ENCODE measurements at regions not wholly inside any gene's neighbourhood (a gene's known extent, or its start where the extent isn't known, plus 50 kb on each side); places are given as distances from the start of the nearest gene placed in this dataset.

- H3K27me3 ChIP-seq: peaks cover 4% of the 10 kb centered on the region
- no peaks in the 10 kb centered on the region for H3K4me1 ChIP-seq
- no peaks in the 10 kb centered on the region for H3K36me3 ChIP-seq
- no peak overlapping the region for H3K27ac ChIP-seq
- no peaks in the 10 kb centered on the region for H3K9me3 ChIP-seq
- DNase-seq (ENCODE audit: low spot score in 2 of 2): no peak
- no peak overlapping the region for H3K4me3 ChIP-seq
- WGBS: 93% methylated on average over 7 of the region's 7 CpGs
- TF ChIP-seq EP300 (IDR thresholded peaks at IDR 0.05): no peak
- no peak for TF ChIP-seq POLR2A (IDR thresholded peaks at IDR 0.05)
- no peak for TF ChIP-seq CTCF (IDR thresholded peaks at IDR 0.05)
- TF ChIP-seq POLR2AphosphoS5 (IDR thresholded peaks at IDR 0.05): no peak
These were observed 151.3 kb upstream of the THUMPD2 start for GRCh38 chr2:39930175-39930917.

- no peak for DNase-seq (ENCODE audit: low spot score in 2 of 2)
- H3K27me3 ChIP-seq: peaks cover 4% of the 10 kb centered on the region
- H3K9me3 ChIP-seq: no peaks in the 10 kb centered on the region
- no peak overlapping the region for H3K27ac ChIP-seq
- TF ChIP-seq POLR2AphosphoS5 (IDR thresholded peaks at IDR 0.05) (no peak), POLR2A (IDR thresholded peaks at IDR 0.05) (no peak), CTCF (IDR thresholded peaks at IDR 0.05) (no peak), EP300 (IDR thresholded peaks at IDR 0.05) (no peak)
- no peak overlapping the region for H3K4me3 ChIP-seq
- H3K4me1 ChIP-seq: no peaks in the 10 kb centered on the region
- WGBS: 93% methylated on average over 2 of the region's 2 CpGs
- no peaks in the 10 kb centered on the region for H3K36me3 ChIP-seq
These were observed 150.5 kb upstream of the THUMPD2 start for GRCh38 chr2:39929531-39929930.

- Histone ChIP-seq H3K9me3 (no peaks in the 10 kb centered on the region), H3K36me3 (no peaks in the 10 kb centered on the region), H3K4me1 (no peaks in the 10 kb centered on the region), H3K27me3 (peaks cover 4% of the 10 kb centered on the region), H3K4me3 (no peak overlapping the region), H3K27ac (no peak overlapping the region)
- no peak for TF ChIP-seq EP300 (IDR thresholded peaks at IDR 0.05)
- TF ChIP-seq POLR2AphosphoS5 (IDR thresholded peaks at IDR 0.05): no peak
- 95% methylated on average over 3 of the region's 3 CpGs for WGBS
- no peak for DNase-seq (ENCODE audit: low spot score in 2 of 2)
These were observed 146.3 kb upstream of the THUMPD2 start for GRCh38 chr2:39925312-39925711.

- no peak for DNase-seq (ENCODE audit: low spot score in 2 of 2)
- no peak overlapping the region for H3K27ac ChIP-seq
- H3K9me3 ChIP-seq: no peaks in the 10 kb centered on the region
- no peaks in the 10 kb centered on the region for H3K36me3 ChIP-seq
- H3K27me3 ChIP-seq: no peaks in the 10 kb centered on the region
- TF ChIP-seq POLR2AphosphoS5 (IDR thresholded peaks at IDR 0.05) (no peak), CTCF (IDR thresholded peaks at IDR 0.05) (no peak), EP300 (IDR thresholded peaks at IDR 0.05) (no peak), POLR2A (IDR thresholded peaks at IDR 0.05) (no peak)
- H3K4me1 ChIP-seq: no peaks in the 10 kb centered on the region
- H3K4me3 ChIP-seq: no peak overlapping the region
- WGBS: 66% methylated on average over 2 of the region's 2 CpGs
These were observed 144.4 kb upstream of the THUMPD2 start for GRCh38 chr2:39923455-39923854.

- TF ChIP-seq EP300 (IDR thresholded peaks at IDR 0.05) (no peak), POLR2AphosphoS5 (IDR thresholded peaks at IDR 0.05) (no peak), POLR2A (IDR thresholded peaks at IDR 0.05) (no peak), CTCF (IDR thresholded peaks at IDR 0.05) (no peak)
- H3K9me3 ChIP-seq: no peaks in the 10 kb centered on the region
- DNase-seq (ENCODE audit: low spot score in 2 of 2): no peak
- no peaks in the 10 kb centered on the region for H3K27me3 ChIP-seq
- H3K27ac ChIP-seq: no peak overlapping the region
- 91% methylated on average over 5 of the region's 5 CpGs for WGBS
- H3K4me3 ChIP-seq: no peak overlapping the region
- H3K4me1 ChIP-seq: no peaks in the 10 kb centered on the region
- H3K36me3 ChIP-seq: no peaks in the 10 kb centered on the region
These were observed 143.8 kb upstream of the THUMPD2 start for GRCh38 chr2:39922679-39923405.

Measured in suprapubic skin (tissue), 4 donors.